Ishikawa (cell line): ENCODE measurements at regions not wholly inside any gene's neighbourhood (a gene's known extent, or its start where the extent isn't known, plus 50 kb on each side); places are given as distances from the start of the nearest gene placed in this dataset.

ENCODE experiments used
- CEBPB ChIP-seq: IDR thresholded peaks from 2 replicates; pipeline ENCODE4 v1.6.1; 2012
- CREB1 ChIP-seq: IDR thresholded peaks from 2 replicates; pipeline ENCODE4 v1.6.1; 2012; ENCODE audit warnings: low read depth
- EGR1 ChIP-seq: IDR thresholded peaks from 2 replicates; pipeline ENCODE4 v1.6.1; 2012
- EP300 ChIP-seq: IDR thresholded peaks from 2 replicates; pipeline ENCODE4 v1.6.1; 2012; ENCODE audit warnings: borderline replicate concordance
- FOXM1 ChIP-seq: IDR thresholded peaks from 2 replicates; pipeline ENCODE4 v1.6.1; 2012; ENCODE audit warnings: low read depth, borderline replicate concordance
- NFIC ChIP-seq: IDR thresholded peaks from 2 replicates; pipeline ENCODE4 v1.6.1; 2012
- RAD21 ChIP-seq: IDR thresholded peaks from 2 replicates; pipeline ENCODE4 v1.6.1; 2012; ENCODE audit warnings: low read depth
- TAF1 ChIP-seq: IDR thresholded peaks from 2 replicates; pipeline ENCODE4 v1.6.1; 2012; ENCODE audit warnings: low read depth, mild to moderate bottlenecking
- TCF12 ChIP-seq: IDR thresholded peaks from 2 replicates; pipeline ENCODE4 v1.6.1; 2012; ENCODE audit warnings: low read depth
- TEAD4 ChIP-seq: IDR thresholded peaks from 2 replicates; pipeline ENCODE4 v1.6.1; 2012
- YY1 ChIP-seq: IDR thresholded peaks from 2 replicates; pipeline ENCODE4 v1.6.1; 2012; ENCODE audit warnings: low read depth
- ZBTB7A ChIP-seq: IDR thresholded peaks from 2 replicates; pipeline ENCODE4 v1.6.1; 2012; ENCODE audit warnings: low read depth
- TF ChIP-seq, protein P1 (sequence below): IDR thresholded peaks from 2 replicates; pipeline ENCODE4 v1.6.1; 2012
- TF ChIP-seq, protein P2 (sequence below): IDR thresholded peaks from 2 replicates; pipeline ENCODE4 v1.6.1; 2012
- TF ChIP-seq, protein P3 (sequence below): IDR thresholded peaks from 2 replicates; pipeline ENCODE4 v1.6.1; 2012; ENCODE audit warnings: low read depth, mild to moderate bottlenecking

DNA sequence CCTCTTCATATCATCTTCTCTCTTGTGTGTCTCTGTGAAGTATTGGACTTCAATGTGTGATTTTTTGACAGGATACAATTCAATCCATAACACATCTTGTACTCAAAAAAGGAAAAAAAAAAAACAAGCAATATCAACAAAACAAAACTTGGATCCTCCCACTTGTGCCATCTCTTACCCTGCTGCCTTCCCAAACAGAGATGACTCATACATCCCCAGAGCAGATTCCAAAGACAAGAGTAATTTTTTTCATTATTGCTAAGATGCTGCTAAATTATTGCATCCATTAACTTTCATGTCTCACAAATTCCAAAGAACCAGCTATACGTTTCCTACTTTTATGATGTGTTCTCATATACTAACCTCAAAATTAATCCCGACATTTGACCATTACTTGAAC is 479.2 kb downstream of the GBA3 start:
- TF ChIP-seq EGR1 (no peak), CEBPB (no peak), TCF12 (no peak)
- TF ChIP-seq, protein P1, sequence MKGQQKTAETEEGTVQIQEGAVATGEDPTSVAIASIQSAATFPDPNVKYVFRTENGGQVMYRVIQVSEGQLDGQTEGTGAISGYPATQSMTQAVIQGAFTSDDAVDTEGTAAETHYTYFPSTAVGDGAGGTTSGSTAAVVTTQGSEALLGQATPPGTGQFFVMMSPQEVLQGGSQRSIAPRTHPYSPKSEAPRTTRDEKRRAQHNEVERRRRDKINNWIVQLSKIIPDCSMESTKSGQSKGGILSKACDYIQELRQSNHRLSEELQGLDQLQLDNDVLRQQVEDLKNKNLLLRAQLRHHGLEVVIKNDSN = no peak

DNA sequence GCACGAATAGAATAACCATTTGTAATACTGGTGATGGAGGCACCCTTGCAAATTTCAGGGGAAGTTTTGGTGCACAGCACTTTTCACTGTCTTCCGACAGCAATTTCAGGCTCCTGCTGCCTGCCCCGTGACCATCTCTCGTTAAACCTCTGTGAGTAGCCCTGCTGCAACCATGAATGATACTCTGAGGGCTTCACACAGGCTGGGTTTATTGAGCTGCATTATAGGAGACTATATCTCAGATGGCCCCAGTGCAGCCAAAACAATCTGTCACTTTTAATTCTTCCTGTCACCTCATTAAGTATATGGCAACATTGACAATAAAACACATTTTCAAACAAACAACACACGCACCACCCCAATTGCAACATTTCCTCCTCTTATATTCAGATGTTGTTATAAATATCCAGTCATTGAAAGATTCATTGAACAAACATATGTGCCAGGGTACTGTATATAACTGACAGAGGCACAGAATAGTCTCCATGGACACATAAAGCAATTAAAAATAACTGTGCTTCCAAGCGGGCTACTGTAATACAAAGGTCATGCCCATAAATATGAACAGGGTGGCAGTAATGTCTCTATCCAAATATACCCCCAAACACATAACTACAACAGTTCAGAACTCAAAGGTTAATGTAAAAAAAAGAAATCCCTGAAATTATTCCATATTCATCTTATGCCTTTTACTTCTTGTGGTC is 477.0 kb downstream of the GBA3 start:
- TF ChIP-seq TCF12 = no peak
- TF ChIP-seq, protein P1 = no peak
- TF ChIP-seq, protein P2, sequence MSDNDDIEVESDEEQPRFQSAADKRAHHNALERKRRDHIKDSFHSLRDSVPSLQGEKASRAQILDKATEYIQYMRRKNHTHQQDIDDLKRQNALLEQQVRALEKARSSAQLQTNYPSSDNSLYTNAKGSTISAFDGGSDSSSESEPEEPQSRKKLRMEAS = no peak
- TF ChIP-seq, protein P3, sequence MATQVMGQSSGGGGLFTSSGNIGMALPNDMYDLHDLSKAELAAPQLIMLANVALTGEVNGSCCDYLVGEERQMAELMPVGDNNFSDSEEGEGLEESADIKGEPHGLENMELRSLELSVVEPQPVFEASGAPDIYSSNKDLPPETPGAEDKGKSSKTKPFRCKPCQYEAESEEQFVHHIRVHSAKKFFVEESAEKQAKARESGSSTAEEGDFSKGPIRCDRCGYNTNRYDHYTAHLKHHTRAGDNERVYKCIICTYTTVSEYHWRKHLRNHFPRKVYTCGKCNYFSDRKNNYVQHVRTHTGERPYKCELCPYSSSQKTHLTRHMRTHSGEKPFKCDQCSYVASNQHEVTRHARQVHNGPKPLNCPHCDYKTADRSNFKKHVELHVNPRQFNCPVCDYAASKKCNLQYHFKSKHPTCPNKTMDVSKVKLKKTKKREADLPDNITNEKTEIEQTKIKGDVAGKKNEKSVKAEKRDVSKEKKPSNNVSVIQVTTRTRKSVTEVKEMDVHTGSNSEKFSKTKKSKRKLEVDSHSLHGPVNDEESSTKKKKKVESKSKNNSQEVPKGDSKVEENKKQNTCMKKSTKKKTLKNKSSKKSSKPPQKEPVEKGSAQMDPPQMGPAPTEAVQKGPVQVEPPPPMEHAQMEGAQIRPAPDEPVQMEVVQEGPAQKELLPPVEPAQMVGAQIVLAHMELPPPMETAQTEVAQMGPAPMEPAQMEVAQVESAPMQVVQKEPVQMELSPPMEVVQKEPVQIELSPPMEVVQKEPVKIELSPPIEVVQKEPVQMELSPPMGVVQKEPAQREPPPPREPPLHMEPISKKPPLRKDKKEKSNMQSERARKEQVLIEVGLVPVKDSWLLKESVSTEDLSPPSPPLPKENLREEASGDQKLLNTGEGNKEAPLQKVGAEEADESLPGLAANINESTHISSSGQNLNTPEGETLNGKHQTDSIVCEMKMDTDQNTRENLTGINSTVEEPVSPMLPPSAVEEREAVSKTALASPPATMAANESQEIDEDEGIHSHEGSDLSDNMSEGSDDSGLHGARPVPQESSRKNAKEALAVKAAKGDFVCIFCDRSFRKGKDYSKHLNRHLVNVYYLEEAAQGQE = no peak
- TF ChIP-seq CREB1 = no peak
- no peak for TF ChIP-seq RAD21
- TF ChIP-seq TAF1 = no peak
- no peak for TF ChIP-seq NFIC
- no peak for TF ChIP-seq ZBTB7A
- no peak for TF ChIP-seq EP300
- TF ChIP-seq FOXM1 = no peak
- TF ChIP-seq TEAD4 = no peak
- TF ChIP-seq YY1 = no peak
- no peak for TF ChIP-seq CEBPB
- TF ChIP-seq EGR1 = no peak

DNA sequence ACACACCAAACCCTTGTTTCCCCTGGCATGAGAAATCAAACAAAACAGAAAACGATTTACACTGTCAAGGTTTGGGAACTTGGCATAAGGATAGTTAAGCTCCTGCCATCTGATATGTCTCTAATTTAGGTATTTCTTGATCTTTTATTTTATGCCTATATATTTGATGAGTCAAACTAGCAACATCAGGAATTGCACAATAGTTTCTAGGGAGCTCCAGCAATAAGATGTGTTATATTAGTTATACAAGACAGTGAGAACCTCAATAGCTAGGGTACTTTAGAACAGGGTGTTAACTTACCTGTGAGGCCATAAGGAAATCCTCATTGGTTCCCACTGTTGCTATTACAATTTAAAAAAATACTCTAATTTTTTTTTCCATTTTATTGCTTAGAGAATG is 474.2 kb downstream of the GBA3 start:
- TF ChIP-seq TAF1 = no peak
- no peak for TF ChIP-seq ZBTB7A
- no peak for TF ChIP-seq RAD21
- TF ChIP-seq CEBPB = no peak
- TF ChIP-seq TCF12 = no peak
- TF ChIP-seq, protein P1 = no peak
- TF ChIP-seq EP300 = no peak
- TF ChIP-seq NFIC = no peak
- no peak for TF ChIP-seq TEAD4
- TF ChIP-seq, protein P2 = no peak

DNA sequence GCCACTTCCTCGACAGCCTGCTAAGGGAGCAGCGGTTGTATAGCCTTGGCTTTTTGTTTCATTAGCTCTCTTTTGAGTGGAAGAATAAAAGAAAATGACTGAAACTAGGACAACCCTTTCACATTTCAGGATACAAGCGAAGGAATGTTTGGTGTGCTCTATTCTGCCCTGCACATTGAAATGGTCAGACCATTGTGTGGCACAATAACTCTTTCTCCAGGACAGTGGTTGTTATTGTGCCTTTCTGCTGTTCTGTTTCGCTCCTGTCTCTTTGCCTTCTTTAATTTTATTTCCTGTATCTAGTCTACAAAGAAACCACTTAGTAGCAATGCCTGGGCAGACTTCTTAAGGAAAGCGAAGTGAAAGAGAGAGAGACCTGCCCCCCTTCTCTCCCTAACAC is 473.7 kb downstream of the GBA3 start:
- TF ChIP-seq NFIC = no peak
- TF ChIP-seq, protein P3 = no peak
- TF ChIP-seq TEAD4 = no peak
- no peak for TF ChIP-seq EP300
- TF ChIP-seq CREB1 = no peak
- TF ChIP-seq ZBTB7A = no peak
- TF ChIP-seq TCF12 = no peak
- no peak for TF ChIP-seq YY1
- no peak for TF ChIP-seq RAD21
- TF ChIP-seq, protein P1 = no peak

DNA sequence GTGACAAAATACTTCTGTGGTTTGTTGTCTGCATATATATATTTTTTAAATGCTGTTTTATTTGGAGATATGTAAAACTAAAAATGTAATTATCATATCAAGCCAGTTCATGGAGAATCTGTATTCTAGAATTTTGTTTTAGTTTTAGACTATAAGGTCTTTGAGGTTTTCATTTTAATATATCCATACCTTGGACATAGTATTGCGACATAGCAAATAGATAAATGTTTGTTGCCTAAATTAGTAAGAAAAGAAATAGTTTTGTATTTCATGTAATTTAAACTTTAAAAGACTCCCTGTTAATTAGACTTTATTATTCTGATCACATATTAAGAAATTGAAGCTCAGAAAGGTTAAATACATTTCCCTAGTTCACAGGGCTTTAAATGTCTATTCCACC is 472.9 kb downstream of the GBA3 start:
- TF ChIP-seq EP300 = no peak
